Heart left ventricle (tissue), 16 donors: ENCODE measurements at regions not wholly inside any gene's neighbourhood (a gene's known extent, or its start where the extent isn't known, plus 50 kb on each side); places are given as distances from the start of the nearest gene placed in this dataset.
A peak's percentile ranks its signal among the peaks of the same experiment; 100 is the strongest.

ENCODE experiments used
- ATAC-seq, 4 donors: fragments of 200-7000 bp; cut with Tn5 transposase; one replicate each; pipeline ENCODE4 v1.9.1; 2020 to 2022; ENCODE audit warnings: moderate library complexity in 4 of 4, mild to moderate bottlenecking in 3 of 4, moderate number of reproducible peaks in 1 of 4
- DNase-seq, 5 donors: peaks; one replicate each; pipeline ENCODE4 v3.0.0-alpha.2; 2020
- H3K27ac ChIP-seq, 12 donors: fragments of 200-600 bp; sonication (generic) in 4 of 12; one replicate each; pipeline versions ENCODE4 v1.5.0 to v1.8.0; 2016 to 2022; ENCODE audit warnings: mild to moderate bottlenecking in 2 of 12
- H3K27me3 ChIP-seq, 9 donors: fragments of 200-600 bp; sonication (generic) in 2 of 9; one replicate each; pipeline versions ENCODE4 v1.5.1 to v1.8.0; 2016 to 2022; ENCODE audit warnings: mild to moderate bottlenecking in 3 of 9
- H3K36me3 ChIP-seq, 9 donors: fragments of 200-600 bp; sonication (generic) in 2 of 9; one replicate each; pipeline versions ENCODE4 v1.5.0 to v1.8.0; 2018 to 2022; ENCODE audit warnings: mild to moderate bottlenecking in 2 of 9
- H3K4me1 ChIP-seq, 12 donors: fragments of 200-600 bp; sonication (generic) in 4 of 12; one replicate each; pipeline versions ENCODE4 v1.5.0 to v1.8.0; 2016 to 2022; ENCODE audit warnings: mild to moderate bottlenecking in 3 of 12
- H3K4me3 ChIP-seq, 12 donors: fragments of 200-600 bp; sonication (generic) in 4 of 12; one replicate each; pipeline versions ENCODE4 v1.5.0 to v1.8.0; 2017 to 2022; ENCODE audit warnings: mild to moderate bottlenecking in 9 of 12, moderate library complexity in 4 of 12
- H3K9me3 ChIP-seq, 12 donors: fragments of 200-600 bp; sonication (generic) in 4 of 12; one replicate each; pipeline versions ENCODE4 v1.5.0 to v1.8.0; 2016 to 2022; ENCODE audit warnings: mild to moderate bottlenecking in 1 of 12
- POLR2A ChIP-seq, 2 donors: fragments of 450-650 bp; IDR thresholded peaks; one replicate each; pipeline ENCODE4 v1.6.1; 2017; ENCODE audit warnings: antibody characterized with exemption in 2 of 2, mild to moderate bottlenecking in 2 of 2, moderate library complexity in 2 of 2
- WGBS, 4 donors: extraction: QIAGEN DNeasy Blood & Tissue Kit in 2 of 4; methylation state at CpG; one replicate each; pipeline versions ENCODE4 v1.1.5 to v1.1.7; 2013 to 2018; 5-methylcytosine and 5-hydroxymethylcytosine counted together
- intact Hi-C, 10 donors: fragments of 100-400 bp; cut with DNase I; formaldehyde crosslinking; loops; one replicate each; pipeline versions ENCODE4 v1.11.1 to v1.14.2; 2022
- TF ChIP-seq, protein P1 (sequence below), 12 donors: fragments of 200-600 bp; sonication (generic) in 4 of 12; IDR thresholded peaks; one replicate each; pipeline versions ENCODE4 v1.5.0 to v1.8.0; 2018 to 2022; ENCODE audit warnings: antibody characterized with exemption in 12 of 12, mild to moderate bottlenecking in 5 of 12
- donor health status: ischemic (EF 13 %, LVEDD 7.1; RV severe dilation, severe dysfunction).
- donor health status: healthy with polysubstance abuse.
- donor health status: DM: no; HTN: yes; CAD: no.
- donor health status: DM: no; HTN: no; CAD: no.
- donor health status: ischemic (EF 25% LVEDD 6.9; RV normal size, moderate dysfunction).
- donor health status: ischemic (EF 25% LVEDD 5.7; RV mildly dilated, moderate dysfunction).
- donor health status: healthy.
- donor health status: DM: yes; HTN: yes; CAD: no.
- donor health status: ischemic (EF 35%, LVEDD 5.7; RV mildly dilated, moderate dysfunction).
- donor health status: nonischemic (EF 11% LVEDD 7.7; RV severe dilation, severe dysfunction).
- donor health status: DM: yes; HTN: yes; CAD: no.
- donor health status: PGD.
- donor health status: ischemic (EF 29% LVEDD 5.4; RV normal size, mild dysfunction).
- donor health status: nonischemic (EF 23%, LVEDD 6.1; RV moderate dilation, normal function).

DNA sequence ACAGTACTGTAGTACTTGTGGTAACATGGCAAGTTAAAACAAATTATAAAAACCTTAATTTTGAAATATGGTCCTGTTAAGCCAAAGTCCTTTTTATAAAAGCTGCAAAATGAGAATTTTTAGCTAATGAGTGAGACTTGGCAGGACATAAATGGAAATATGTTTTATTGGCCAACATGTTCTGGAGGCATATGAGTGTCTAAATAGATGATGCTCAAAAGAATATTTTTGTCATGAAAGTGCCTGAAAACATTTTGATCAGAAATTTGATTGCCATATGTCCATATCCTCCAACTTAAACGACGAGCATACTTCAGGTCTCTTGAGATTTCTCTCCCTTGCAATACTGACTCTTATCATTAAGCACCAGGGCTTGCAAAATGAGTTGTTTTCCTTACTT lies 972.6 kb downstream of the TMTC2 start:
- no peaks in the 10 kb centered on the region for H3K9me3 ChIP-seq
- intact Hi-C loops, result no loop called here
- no peak for DNase-seq
- no peak for TF ChIP-seq POLR2A (IDR thresholded peaks at IDR 0.05)
- TF ChIP-seq, protein P1, sequence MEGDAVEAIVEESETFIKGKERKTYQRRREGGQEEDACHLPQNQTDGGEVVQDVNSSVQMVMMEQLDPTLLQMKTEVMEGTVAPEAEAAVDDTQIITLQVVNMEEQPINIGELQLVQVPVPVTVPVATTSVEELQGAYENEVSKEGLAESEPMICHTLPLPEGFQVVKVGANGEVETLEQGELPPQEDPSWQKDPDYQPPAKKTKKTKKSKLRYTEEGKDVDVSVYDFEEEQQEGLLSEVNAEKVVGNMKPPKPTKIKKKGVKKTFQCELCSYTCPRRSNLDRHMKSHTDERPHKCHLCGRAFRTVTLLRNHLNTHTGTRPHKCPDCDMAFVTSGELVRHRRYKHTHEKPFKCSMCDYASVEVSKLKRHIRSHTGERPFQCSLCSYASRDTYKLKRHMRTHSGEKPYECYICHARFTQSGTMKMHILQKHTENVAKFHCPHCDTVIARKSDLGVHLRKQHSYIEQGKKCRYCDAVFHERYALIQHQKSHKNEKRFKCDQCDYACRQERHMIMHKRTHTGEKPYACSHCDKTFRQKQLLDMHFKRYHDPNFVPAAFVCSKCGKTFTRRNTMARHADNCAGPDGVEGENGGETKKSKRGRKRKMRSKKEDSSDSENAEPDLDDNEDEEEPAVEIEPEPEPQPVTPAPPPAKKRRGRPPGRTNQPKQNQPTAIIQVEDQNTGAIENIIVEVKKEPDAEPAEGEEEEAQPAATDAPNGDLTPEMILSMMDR (IDR thresholded peaks at IDR 0.05), result no peak
- WGBS, 4 donors, result 53 to 67% (median 58%) methylated on average over 2 of the region's 2 CpGs
- H3K4me1 ChIP-seq, result no peaks in the 10 kb centered on the region
- no peaks in the 10 kb centered on the region for H3K27me3 ChIP-seq
- H3K4me3 ChIP-seq, result no peak overlapping the region
- no peaks in the 10 kb centered on the region for H3K36me3 ChIP-seq
- H3K27ac ChIP-seq, result no peak overlapping the region
- no peak for ATAC-seq

DNA sequence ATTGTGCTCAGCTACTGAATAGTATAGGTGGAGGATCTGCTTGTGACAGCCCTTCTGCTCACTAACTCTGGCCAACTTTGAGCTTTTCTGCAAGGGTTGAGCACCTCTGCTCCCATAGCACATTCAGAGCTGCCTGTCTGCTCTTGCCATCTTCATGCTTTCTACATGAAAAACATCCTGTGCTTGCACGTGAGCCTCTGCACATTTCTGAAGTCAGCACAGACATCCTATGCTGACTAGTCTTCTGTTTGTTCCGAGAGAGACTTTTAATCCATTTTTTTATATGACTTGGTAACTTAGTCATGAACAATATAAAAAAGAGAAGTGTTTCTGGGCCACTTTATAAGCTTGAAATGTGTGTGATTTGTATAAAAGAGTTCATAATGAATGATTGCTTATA lies 969.3 kb downstream of the TMTC2 start:
- intact Hi-C loops, result no loop called here
- TF ChIP-seq POLR2A (IDR thresholded peaks at IDR 0.05), result no peak
- TF ChIP-seq, protein P1 (IDR thresholded peaks at IDR 0.05), result no peak
- DNase-seq (no peak), ATAC-seq (no peak)
- 59 to 78% (median 75%) methylated on average over 2 of the region's 2 CpGs for WGBS, 4 donors
- H3K27me3 ChIP-seq, result no peaks in the 10 kb centered on the region
- H3K4me3 ChIP-seq, result no peak overlapping the region
- H3K36me3 ChIP-seq, result no peaks in the 10 kb centered on the region
- H3K9me3 ChIP-seq, result peaks cover 0 to 25% (median 5%) of the 10 kb centered on the region in 12 donors
- H3K4me1 ChIP-seq, result no peaks in the 10 kb centered on the region
- no peak overlapping the region for H3K27ac ChIP-seq

DNA sequence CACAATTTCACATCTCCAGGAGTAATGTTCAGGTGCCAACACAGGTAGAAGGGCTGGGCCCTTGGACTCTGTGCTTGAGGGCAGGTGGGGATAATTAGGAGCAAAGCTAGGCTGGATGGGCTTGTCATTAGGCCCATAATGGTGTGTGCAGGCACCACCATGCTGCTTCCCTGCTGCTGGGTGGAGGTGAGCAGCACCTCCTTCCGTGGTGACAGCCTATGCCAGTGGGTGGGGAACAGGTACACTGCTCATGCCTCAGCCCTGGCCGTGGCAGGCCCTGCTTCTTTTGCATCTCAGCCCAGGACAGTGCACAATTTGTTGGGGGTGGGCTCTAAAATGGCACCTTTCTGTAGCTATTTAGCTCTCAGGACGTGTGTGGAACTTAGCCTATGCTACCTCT lies 955.5 kb downstream of the TMTC2 start:
- H3K36me3 ChIP-seq, result no peaks in the 10 kb centered on the region
- no peaks in the 10 kb centered on the region for H3K4me1 ChIP-seq
- no peak overlapping the region for H3K4me3 ChIP-seq
- peaks cover 0 to 4% (median 0%) of the 10 kb centered on the region in 12 donors for H3K9me3 ChIP-seq
- H3K27me3 ChIP-seq, result no peaks in the 10 kb centered on the region
- intact Hi-C loops, result no loop called here
- peak in 1 of 4 donors; percentile 11 for ATAC-seq
- 63 to 96% (median 75%) methylated on average over 3 of the region's 3 CpGs for WGBS, 4 donors
- no peak for TF ChIP-seq POLR2A (IDR thresholded peaks at IDR 0.05)
- TF ChIP-seq, protein P1 (IDR thresholded peaks at IDR 0.05), result no peak
- H3K27ac ChIP-seq, result no peak overlapping the region
- DNase-seq, result no peak

DNA sequence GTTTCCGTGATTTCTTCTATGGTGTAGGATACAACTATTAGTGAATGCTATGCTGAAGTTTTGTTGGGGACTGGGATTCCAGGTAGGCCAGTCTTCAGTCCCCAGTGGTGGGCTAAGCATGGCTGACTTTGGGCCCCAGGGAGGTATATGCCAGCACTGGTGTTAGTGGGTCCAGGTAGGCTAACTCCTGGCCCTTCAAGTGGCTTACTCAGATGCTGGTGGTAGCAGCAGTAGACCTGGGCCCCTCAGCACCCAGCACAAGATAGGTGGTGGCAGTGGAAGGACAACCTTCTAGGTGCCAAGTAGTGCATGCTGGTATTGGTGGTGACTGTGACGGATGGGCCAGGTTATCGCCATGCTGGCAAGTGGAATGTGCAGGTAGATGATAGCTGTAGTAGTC lies 955.1 kb downstream of the TMTC2 start:
- intact Hi-C loops, result no loop called here
- peak in 1 of 4 donors; percentile 29 for ATAC-seq
- H3K27ac ChIP-seq, result no peak overlapping the region
- TF ChIP-seq POLR2A (IDR thresholded peaks at IDR 0.05), result no peak
- TF ChIP-seq, protein P1 (IDR thresholded peaks at IDR 0.05), result no peak
- H3K27me3 ChIP-seq, result no peaks in the 10 kb centered on the region
- H3K36me3 ChIP-seq, result no peaks in the 10 kb centered on the region
- no peak for DNase-seq
- no peak overlapping the region for H3K4me3 ChIP-seq
- WGBS, 4 donors, result 96 to 100% (median 99%) methylated on average over 3 of the region's 3 CpGs
- peaks cover 0 to 4% (median 0%) of the 10 kb centered on the region in 12 donors for H3K9me3 ChIP-seq
- H3K4me1 ChIP-seq, result no peaks in the 10 kb centered on the region
